A549 (cell line): ENCODE measurements at regions not wholly inside any gene's neighbourhood (a gene's known extent, or its start where the extent isn't known, plus 50 kb on each side); places are given as distances from the start of the nearest gene placed in this dataset.

Experiments
- CBX2 ChIP-seq: fragments of 200-600 bp; sonication (generic); IDR thresholded peaks from 2 replicates; pipeline ENCODE4 v1.6.1; 2016; ENCODE audit warnings: low read depth, mild to moderate bottlenecking, borderline replicate concordance
- CHD4 ChIP-seq: fragments of 200-600 bp; sonication (generic); IDR thresholded peaks from 2 replicates; pipeline ENCODE4 v1.6.1; 2016; ENCODE audit warnings: antibody characterized with exemption, mild to moderate bottlenecking, borderline replicate concordance
- MAFK ChIP-seq: fragments of 450-650 bp; IDR thresholded peaks from 2 replicates; pipeline ENCODE4 v1.6.1; 2014; ENCODE audit not compliant: partially characterized antibody
- POLR2AphosphoS2 ChIP-seq: conservative IDR thresholded peaks from 2 replicates; pipeline ENCODE4 v1.6.1; 2012; ENCODE audit warnings: low read length, improper control_type of control experiment, inconsistent platforms

GRCh38 chr20:47984437-47984836 is 199.2 kb upstream of the SULF2 start:
- TF ChIP-seq MAFK (no peak), CHD4 (no peak), CBX2 (no peak), POLR2AphosphoS2 (no peak)
